Stomach (tissue), 8 donors: ENCODE measurements at regions not wholly inside any gene's neighbourhood (a gene's known extent, or its start where the extent isn't known, plus 50 kb on each side); places are given as distances from the start of the nearest gene placed in this dataset.

Experiments used
- DNase-seq, 2 donors: peaks; one replicate each; pipeline versions ENCODE4 v3.0.0 to v3.0.0-alpha.2; 2013 to 2019
- H3K27ac ChIP-seq, 5 donors: fragments of 200-600 bp in 4 of 5; sonication (generic) in 4 of 5; one replicate each; pipeline ENCODE4 v1.5.1; 2013 to 2019; ENCODE audit warnings: mild to moderate bottlenecking in 1 of 5, moderate library complexity in 1 of 5
- H3K27me3 ChIP-seq, 3 donors: fragments of 200-600 bp; sonication (generic); one replicate each; pipeline ENCODE4 v1.5.1; 2017 to 2019; ENCODE audit warnings: mixed run types in 1 of 3
- H3K36me3 ChIP-seq, 4 donors: fragments of 200-600 bp; sonication (generic); 1 replicate in 3 of 4; 2 replicates in 1 of 4; pipeline ENCODE4 v1.5.1; 2016 to 2019
- H3K4me1 ChIP-seq, 4 donors: fragments of 200-600 bp; sonication (generic); one replicate each; pipeline ENCODE4 v1.5.1; 2016 to 2019
- H3K4me3 ChIP-seq, 4 donors: fragments of 200-600 bp; sonication (generic) in 3 of 4; one replicate each; pipeline ENCODE4 v1.5.1; 2016 to 2019; ENCODE audit warnings: mild to moderate bottlenecking in 1 of 4
- H3K9me3 ChIP-seq, 4 donors: fragments of 200-600 bp; sonication (generic); one replicate each; pipeline ENCODE4 v1.5.1; 2016 to 2019
- CTCF ChIP-seq, 7 experiments: fragments of 450-650 bp in 4 of 7; fragments of 200-600 bp in 3 of 7; sonication (generic) in 3 of 7; IDR thresholded peaks; one replicate each; pipeline ENCODE4 v1.5.1; 2016 to 2019; ENCODE audit warnings: antibody characterized with exemption in 7 of 7, control low read depth in 2 of 7, mild to moderate bottlenecking in 1 of 7
- EP300 ChIP-seq: sonication (generic); formaldehyde crosslinking; IDR thresholded peaks from one replicate; pipeline ENCODE4 v1.6.1; 2017; ENCODE audit warnings: antibody characterized with exemption
- POLR2A ChIP-seq, 4 donors: fragments of 450-650 bp; IDR thresholded peaks; one replicate each; pipeline ENCODE4 v1.6.1; 2016; ENCODE audit warnings: antibody characterized with exemption in 4 of 4, control low read depth in 2 of 4, mild to moderate bottlenecking in 1 of 4, moderate library complexity in 1 of 4
- POLR2AphosphoS5 ChIP-seq, 3 donors: sonication (generic); formaldehyde crosslinking; IDR thresholded peaks; one replicate each; pipeline ENCODE4 v1.6.1; 2016; ENCODE audit warnings: antibody characterized with exemption in 3 of 3
- WGBS, 5 donors: extraction: QIAGEN DNeasy Blood & Tissue Kit in 3 of 5; methylation state at CpG; one replicate each; pipeline versions ENCODE4 v1.1.5 to v1.1.7; 2013 to 2018; 5-methylcytosine and 5-hydroxymethylcytosine counted together
- intact Hi-C: fragments of 100-400 bp; cut with DNase I; formaldehyde crosslinking; loops from one replicate; pipeline ENCODE4 v1.15.1; 2023; ENCODE audit warnings: low total_unique reads
- donor health status: healthy with polysubstance abuse.
- donor health status: Bipolar disorder and iron deficiency.
- donor health status: healthy.

- Histone ChIP-seq H3K4me1 (no peaks in the 10 kb centered on the region), H3K36me3 (no peaks in the 10 kb centered on the region), H3K4me3 (no peak overlapping the region), H3K27ac (no peak overlapping the region), H3K27me3 (no peaks in the 10 kb centered on the region), H3K9me3 (no peaks in the 10 kb centered on the region)
- DNase-seq = no peak
- 59 to 75% (median 62%) methylated on average over 5 of the region's 5 CpGs for whole genome bisulfite sequencing, 5 donors
- intact Hi-C loops = no loop called here
- TF ChIP-seq POLR2AphosphoS5 (IDR thresholded peaks at IDR 0.05) = no peak
- no peak for TF ChIP-seq POLR2A (IDR thresholded peaks at IDR 0.05)
- no peak for TF ChIP-seq CTCF (IDR thresholded peaks at IDR 0.05)
- no peak for TF ChIP-seq EP300
Measured at GRCh38 chr7:17689361-17689902, 250.9 kb downstream of the SNX13 start.

- TF ChIP-seq CTCF (IDR thresholded peaks at IDR 0.05) (no peak), POLR2A (IDR thresholded peaks at IDR 0.05) (no peak)
- 60 to 80% (median 72%) methylated on average over 4 of the region's 4 CpGs for WGBS, 5 donors
- Histone ChIP-seq H3K27me3 (no peaks in the 10 kb centered on the region), H3K36me3 (no peaks in the 10 kb centered on the region), H3K27ac (no peak overlapping the region), H3K4me1 (no peaks in the 10 kb centered on the region), H3K4me3 (no peak overlapping the region), H3K9me3 (no peaks in the 10 kb centered on the region)
- DNase-seq = no peak
- intact Hi-C loops = no loop called here
Measured at GRCh38 chr7:17690030-17690429, 250.3 kb downstream of the SNX13 start.

- no peak for DNase-seq
Measured at GRCh38 chr7:17696422-17696821, 243.9 kb downstream of the SNX13 start.

DNA sequence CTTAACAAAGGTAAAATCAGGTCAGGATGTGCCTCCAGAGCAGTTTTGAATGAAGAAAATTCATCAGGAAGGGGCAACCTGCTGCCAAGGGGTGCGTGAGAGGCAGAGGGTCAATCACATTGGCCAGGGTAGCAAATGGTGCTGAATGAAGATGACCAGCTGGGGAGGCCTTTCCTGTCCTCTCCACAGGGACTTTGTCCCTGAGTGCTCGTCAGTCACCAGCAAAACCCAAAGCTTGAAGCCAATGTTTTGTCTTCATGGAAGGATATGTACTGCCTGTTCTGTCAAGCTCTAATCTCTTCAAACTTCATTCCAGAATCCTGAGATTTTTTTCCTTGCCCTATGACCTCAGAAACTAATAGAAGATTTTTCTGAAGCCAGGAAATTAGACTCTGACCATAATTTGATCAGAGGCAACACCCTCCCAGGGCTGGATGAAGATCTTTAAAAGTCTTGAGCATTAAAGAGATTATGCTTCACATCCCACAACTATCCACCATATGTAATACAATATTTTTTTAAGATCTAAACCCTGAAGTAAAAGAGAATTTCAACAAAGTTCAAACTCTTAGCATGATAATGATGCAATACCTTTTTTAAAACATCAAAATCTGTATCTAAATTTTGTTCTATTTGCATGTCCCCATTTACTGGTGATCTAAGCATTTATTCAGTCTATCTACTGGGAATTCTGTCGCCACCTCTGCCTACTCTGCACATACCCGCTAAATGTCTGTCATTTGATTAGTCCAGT, 243.0 kb downstream of the SNX13 start:
- H3K4me3 ChIP-seq = no peak overlapping the region
- DNase-seq = no peak
- peaks cover 0 to 3% (median 0%) of the 10 kb centered on the region in 4 donors for H3K4me1 ChIP-seq
- peak overlapping the region in 2 of 5 donors; percentile 34 to 38 for H3K27ac ChIP-seq
- TF ChIP-seq CTCF (IDR thresholded peaks at IDR 0.05) (no peak), POLR2AphosphoS5 (IDR thresholded peaks at IDR 0.05) (no peak), POLR2A (IDR thresholded peaks at IDR 0.05) (no peak), EP300 (no peak)
- 80 to 92% (median 90%) methylated on average over 4 of the region's 4 CpGs for WGBS, 5 donors
- no peaks in the 10 kb centered on the region for H3K36me3 ChIP-seq
- H3K27me3 ChIP-seq = no peaks in the 10 kb centered on the region
- intact Hi-C loops = no loop called here
- peaks cover 6 to 32% (median 24%) of the 10 kb centered on the region in 4 donors for H3K9me3 ChIP-seq

More at GRCh38 chr7:17696422-17696821, 243.9 kb downstream of the SNX13 start:
- TF ChIP-seq EP300 (no peak), POLR2A (IDR thresholded peaks at IDR 0.05) (no peak), CTCF (IDR thresholded peaks at IDR 0.05) (no peak), POLR2AphosphoS5 (IDR thresholded peaks at IDR 0.05) (peak in 1 of 3 donors; percentile 19)
- Histone ChIP-seq H3K9me3 (peaks cover 6 to 32% (median 24%) of the 10 kb centered on the region in 4 donors), H3K4me3 (no peak overlapping the region), H3K4me1 (peaks cover 0 to 3% (median 0%) of the 10 kb centered on the region in 4 donors), H3K36me3 (no peaks in the 10 kb centered on the region), H3K27ac (peak overlapping the region in 1 of 5 donors; percentile 5), H3K27me3 (no peaks in the 10 kb centered on the region)
- WGBS, 5 donors = 57 to 73% (median 60%) methylated on average over 6 of the region's 6 CpGs
- intact Hi-C loops = no loop called here
